GM12865 (cell line): ENCODE measurements at regions not wholly inside any gene's neighbourhood (a gene's known extent, or its start where the extent isn't known, plus 50 kb on each side); places are given as distances from the start of the nearest gene placed in this dataset.

ENCODE experiments used
- DNase-seq: peaks from one replicate; pipeline ENCODE4 v3.0.0; 2010; ENCODE audit warnings: low read depth
- H3K4me3 ChIP-seq: 2 replicates; pipeline ENCODE4 v1.5.1; 2011; ENCODE audit warnings: mild to moderate bottlenecking, low read depth, low read length, control low read depth
- TF ChIP-seq, protein P1 (sequence below): IDR thresholded peaks from 2 replicates; pipeline ENCODE4 v1.5.1; 2011; ENCODE audit warnings: low read length, control low read depth, low read depth, inconsistent platforms; ENCODE audit not compliant: insufficient read depth; ENCODE audit errors: missing control alignments

GRCh38 chr21:27695246-27695645 is 728.4 kb upstream of the ADAMTS5 start:
- H3K4me3 ChIP-seq, result no peak overlapping the region
- TF ChIP-seq, protein P1, sequence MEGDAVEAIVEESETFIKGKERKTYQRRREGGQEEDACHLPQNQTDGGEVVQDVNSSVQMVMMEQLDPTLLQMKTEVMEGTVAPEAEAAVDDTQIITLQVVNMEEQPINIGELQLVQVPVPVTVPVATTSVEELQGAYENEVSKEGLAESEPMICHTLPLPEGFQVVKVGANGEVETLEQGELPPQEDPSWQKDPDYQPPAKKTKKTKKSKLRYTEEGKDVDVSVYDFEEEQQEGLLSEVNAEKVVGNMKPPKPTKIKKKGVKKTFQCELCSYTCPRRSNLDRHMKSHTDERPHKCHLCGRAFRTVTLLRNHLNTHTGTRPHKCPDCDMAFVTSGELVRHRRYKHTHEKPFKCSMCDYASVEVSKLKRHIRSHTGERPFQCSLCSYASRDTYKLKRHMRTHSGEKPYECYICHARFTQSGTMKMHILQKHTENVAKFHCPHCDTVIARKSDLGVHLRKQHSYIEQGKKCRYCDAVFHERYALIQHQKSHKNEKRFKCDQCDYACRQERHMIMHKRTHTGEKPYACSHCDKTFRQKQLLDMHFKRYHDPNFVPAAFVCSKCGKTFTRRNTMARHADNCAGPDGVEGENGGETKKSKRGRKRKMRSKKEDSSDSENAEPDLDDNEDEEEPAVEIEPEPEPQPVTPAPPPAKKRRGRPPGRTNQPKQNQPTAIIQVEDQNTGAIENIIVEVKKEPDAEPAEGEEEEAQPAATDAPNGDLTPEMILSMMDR, result no peak
- no peak for DNase-seq

DNA sequence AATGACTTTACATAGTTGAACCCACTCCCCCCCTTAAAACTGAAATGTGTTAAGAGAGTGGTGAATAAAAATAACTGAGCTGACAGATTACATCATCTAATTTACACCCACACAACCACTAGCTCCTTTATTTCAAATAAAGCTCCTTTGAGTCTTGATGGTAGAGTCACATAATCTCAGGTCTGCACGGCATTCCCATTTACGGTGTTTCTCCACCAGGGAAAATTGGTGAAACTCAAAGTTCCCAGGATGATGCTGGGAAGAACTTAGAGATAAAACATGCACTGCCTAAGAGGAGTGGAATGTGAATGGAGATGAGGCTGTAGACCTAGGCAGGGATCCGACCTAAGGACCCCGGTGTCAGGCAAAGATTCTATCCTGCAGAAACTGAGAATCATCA is 727.8 kb upstream of the ADAMTS5 start:
- TF ChIP-seq, protein P1, result no peak
- DNase-seq, result no peak
- no peak overlapping the region for H3K4me3 ChIP-seq

- no peak for DNase-seq
- TF ChIP-seq, protein P1, result no peak
These were observed 726.5 kb upstream of the ADAMTS5 start for GRCh38 chr21:27693376-27693775.

DNA sequence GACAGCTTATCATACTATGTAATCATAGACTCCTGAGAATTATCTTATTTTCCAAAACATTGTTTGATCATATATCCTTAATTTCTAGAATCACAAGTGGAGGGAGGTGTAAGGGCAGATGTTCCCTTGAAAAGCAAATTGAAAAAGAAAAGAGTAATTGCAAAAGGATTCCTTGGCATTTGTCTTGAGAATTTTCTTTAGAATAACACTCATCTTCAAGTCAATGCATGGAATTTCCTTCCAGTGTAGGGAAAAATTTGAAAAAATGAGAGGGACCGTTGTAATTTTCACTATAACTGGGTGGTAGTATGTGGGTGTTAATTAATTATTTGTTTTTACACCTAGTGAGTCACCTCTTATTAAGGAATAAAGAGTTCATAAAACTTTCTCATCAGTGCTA is 724.6 kb upstream of the ADAMTS5 start:
- DNase-seq, result no peak
- no peak overlapping the region for H3K4me3 ChIP-seq
- TF ChIP-seq, protein P1, result no peak

More at GRCh38 chr21:27693376-27693775, 726.5 kb upstream of the ADAMTS5 start:
- H3K4me3 ChIP-seq, result no peak overlapping the region

DNA sequence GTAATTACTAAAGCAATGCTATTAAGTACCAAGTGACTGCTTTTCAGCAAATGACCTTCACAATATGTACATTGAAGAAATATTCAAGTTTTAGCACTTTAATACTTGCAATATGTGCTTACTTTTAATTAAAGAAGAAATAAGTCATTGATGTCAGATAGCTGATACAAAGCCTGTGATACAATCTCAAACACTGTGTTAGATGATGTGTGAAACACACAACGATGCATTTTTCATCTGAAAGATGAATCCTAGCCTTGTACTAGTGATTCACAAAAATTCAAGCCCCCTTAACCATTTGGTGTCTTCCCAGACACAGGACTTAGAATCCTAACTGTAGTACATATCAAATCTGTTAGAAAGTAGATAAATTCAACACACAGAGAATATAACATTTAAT is 724.1 kb upstream of the ADAMTS5 start:
- TF ChIP-seq, protein P1, result no peak
- no peak overlapping the region for H3K4me3 ChIP-seq
- no peak for DNase-seq

GRCh38 chr21:27690426-27690825 is 723.5 kb upstream of the ADAMTS5 start:
- DNase-seq, result no peak
- H3K4me3 ChIP-seq, result no peak overlapping the region
- TF ChIP-seq, protein P1, result no peak

GRCh38 chr21:27688773-27689172 is 721.9 kb upstream of the ADAMTS5 start:
- no peak overlapping the region for H3K4me3 ChIP-seq
- DNase-seq, result no peak
- TF ChIP-seq, protein P1, result no peak
